Mucosa of rectum (tissue), 2 donors: ENCODE measurements at regions not wholly inside any gene's neighbourhood (a gene's known extent, or its start where the extent isn't known, plus 50 kb on each side); places are given as distances from the start of the nearest gene placed in this dataset.
A peak's percentile ranks its signal among the peaks of the same experiment; 100 is the strongest.

Experiments
- H3K27ac ChIP-seq, 2 donors: one replicate each; pipeline ENCODE4 v1.7.0; 2013; ENCODE audit warnings: inconsistent platforms in 2 of 2, low read depth in 2 of 2, low read length in 2 of 2
- H3K27me3 ChIP-seq, 2 donors: one replicate each; pipeline ENCODE4 v1.7.0; 2013; ENCODE audit warnings: low read length in 2 of 2; ENCODE audit not compliant: control insufficient read depth in 2 of 2, insufficient read depth in 2 of 2
- H3K36me3 ChIP-seq, 2 donors: one replicate each; pipeline ENCODE4 v1.7.0; 2013; ENCODE audit warnings: low read length in 2 of 2; ENCODE audit not compliant: control insufficient read depth in 2 of 2, insufficient read depth in 2 of 2
- H3K4me1 ChIP-seq, 2 donors: one replicate each; pipeline ENCODE4 v1.7.0; 2013; ENCODE audit warnings: low read length in 2 of 2, mild to moderate bottlenecking in 1 of 2; ENCODE audit not compliant: control insufficient read depth in 2 of 2, insufficient read depth in 2 of 2
- H3K4me3 ChIP-seq, 2 donors: one replicate each; pipeline ENCODE4 v1.7.0; 2013; ENCODE audit warnings: low read length in 2 of 2
- H3K9ac ChIP-seq, 2 donors: one replicate each; pipeline ENCODE4 v1.7.0; 2013; ENCODE audit warnings: low read length in 2 of 2, low read depth in 1 of 2, mild to moderate bottlenecking in 1 of 2
- H3K9me3 ChIP-seq, 2 donors: one replicate each; pipeline ENCODE4 v1.7.0; 2013; ENCODE audit warnings: low read length in 2 of 2; ENCODE audit not compliant: control insufficient read depth in 2 of 2
- donor health status: healthy.
- donor health status: Normal muscosa, but diverticular disease.

GRCh38 chr7:26096136-26096535 is 55.9 kb upstream of the NFE2L3 start:
- no peaks in the 10 kb centered on the region for H3K36me3 ChIP-seq
- H3K27me3 ChIP-seq = no peaks in the 10 kb centered on the region
- H3K27ac ChIP-seq = no peak overlapping the region
- H3K4me3 ChIP-seq = no peak overlapping the region
- no peaks in the 10 kb centered on the region for H3K9me3 ChIP-seq
- H3K4me1 ChIP-seq = peaks cover 0 to 3% of the 10 kb centered on the region in 2 donors
- H3K9ac ChIP-seq = no peak overlapping the region

DNA sequence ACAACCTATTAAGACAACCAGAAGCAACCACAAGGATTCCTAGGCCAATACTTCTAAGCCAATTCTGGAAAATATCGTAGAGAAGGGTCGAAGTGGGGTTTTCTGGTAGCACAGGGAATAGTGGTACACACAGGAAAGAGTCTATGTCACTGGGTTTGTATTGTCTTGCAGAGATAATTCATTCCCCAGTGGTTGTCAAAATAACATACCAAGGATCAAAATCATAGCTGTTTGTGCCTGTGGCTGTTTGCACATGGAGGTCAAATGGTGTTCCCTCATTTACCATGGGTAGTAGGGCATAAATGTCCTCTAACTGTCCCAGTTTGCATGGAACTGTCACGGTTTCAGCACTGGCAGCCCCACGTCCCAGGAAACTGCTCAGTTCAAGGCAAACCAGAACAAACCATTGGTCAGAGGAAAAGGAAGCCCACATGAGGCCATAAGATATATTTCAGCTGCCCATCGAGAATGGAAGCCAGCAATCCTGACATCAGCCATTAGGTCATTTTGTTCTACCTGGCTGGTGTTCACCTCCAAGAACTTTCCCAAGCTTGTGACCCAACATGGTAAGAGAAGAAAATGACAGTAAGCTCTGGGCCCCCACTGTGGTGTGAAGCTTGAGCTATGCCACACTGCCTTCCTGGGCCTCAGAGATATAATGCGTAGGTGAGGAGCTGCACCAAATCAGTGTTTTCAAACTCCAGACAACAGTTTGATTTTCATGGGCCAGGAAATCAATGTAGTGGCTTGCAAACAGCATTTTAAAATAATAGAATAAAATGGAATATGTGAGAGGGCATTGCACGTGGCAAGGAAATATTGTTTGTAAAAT is 53.9 kb upstream of the NFE2L3 start:
- Histone ChIP-seq H3K27ac (no peak overlapping the region), H3K9me3 (no peaks in the 10 kb centered on the region), H3K36me3 (no peaks in the 10 kb centered on the region), H3K27me3 (no peaks in the 10 kb centered on the region), H3K9ac (no peak overlapping the region), H3K4me1 (peaks cover 0 to 3% of the 10 kb centered on the region in 2 donors), H3K4me3 (no peak overlapping the region)

- H3K9ac ChIP-seq = no peak overlapping the region
- H3K9me3 ChIP-seq = no peaks in the 10 kb centered on the region
- H3K27ac ChIP-seq = no peak overlapping the region
- no peak overlapping the region for H3K4me3 ChIP-seq
- peaks cover 0 to 3% of the 10 kb centered on the region in 2 donors for H3K4me1 ChIP-seq
- no peaks in the 10 kb centered on the region for H3K36me3 ChIP-seq
- H3K27me3 ChIP-seq = no peaks in the 10 kb centered on the region
These were observed 52.8 kb upstream of the NFE2L3 start for GRCh38 chr7:26099236-26099635.

DNA sequence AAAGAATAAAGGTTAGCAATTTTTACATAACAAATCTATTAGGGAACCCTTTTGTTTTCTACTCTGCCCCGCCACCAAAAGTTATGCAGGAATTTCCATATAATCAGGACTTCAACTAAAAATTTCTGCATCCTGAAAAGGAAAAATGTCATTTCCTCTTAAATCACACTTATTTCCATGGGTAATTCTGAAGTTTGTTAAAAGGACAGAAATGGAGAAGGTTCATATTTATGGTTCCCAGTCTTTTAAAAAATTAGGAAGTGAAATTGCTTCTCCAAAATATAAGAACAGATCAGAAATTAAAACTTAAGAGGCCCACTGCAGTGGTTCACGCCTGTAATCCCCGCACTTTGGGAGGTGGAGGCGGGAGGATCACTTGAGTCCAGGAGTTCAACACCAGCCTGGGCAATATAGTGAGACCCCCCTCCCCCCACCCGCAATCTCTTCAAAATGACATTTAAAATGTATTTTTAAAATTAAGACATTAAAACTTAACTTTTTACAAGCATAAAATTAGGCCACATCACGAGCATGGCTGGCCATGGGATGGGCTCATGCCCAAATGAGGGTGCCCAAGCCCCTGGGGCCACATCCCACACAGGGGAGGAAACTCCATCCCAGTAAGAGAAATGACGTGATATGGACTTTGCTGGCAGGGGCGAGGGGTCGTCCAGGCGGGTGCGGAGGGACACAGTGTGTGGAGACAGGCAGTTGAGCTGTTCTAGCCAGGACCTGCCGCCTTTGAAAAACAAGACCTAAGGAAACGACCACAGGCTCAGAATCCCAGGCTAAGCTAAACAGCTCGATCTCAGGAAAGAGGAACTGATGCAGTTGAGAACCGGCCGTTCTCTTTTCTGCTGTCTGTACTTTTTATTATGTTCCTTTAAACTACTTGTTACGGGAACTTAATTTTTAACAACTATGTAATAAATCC is 51.3 kb upstream of the NFE2L3 start:
- no peaks in the 10 kb centered on the region for H3K27me3 ChIP-seq
- H3K4me1 ChIP-seq = peaks cover 0 to 3% of the 10 kb centered on the region in 2 donors
- peak overlapping the region; percentile 38 to 55 for H3K27ac ChIP-seq
- H3K36me3 ChIP-seq = no peaks in the 10 kb centered on the region
- H3K4me3 ChIP-seq = no peak overlapping the region
- peak overlapping the region in 1 of 2 donors; percentile 45 for H3K9ac ChIP-seq
- no peaks in the 10 kb centered on the region for H3K9me3 ChIP-seq

- H3K9ac ChIP-seq = peak overlapping the region; percentile 26 to 45
- peak overlapping the region; percentile 44 to 50 for H3K4me3 ChIP-seq
- peaks cover 0 to 3% of the 10 kb centered on the region in 2 donors for H3K4me1 ChIP-seq
- peak overlapping the region; percentile 38 to 55 for H3K27ac ChIP-seq
- H3K27me3 ChIP-seq = no peaks in the 10 kb centered on the region
- no peaks in the 10 kb centered on the region for H3K36me3 ChIP-seq
- H3K9me3 ChIP-seq = no peaks in the 10 kb centered on the region
These were observed 50.4 kb upstream of the NFE2L3 start for GRCh38 chr7:26101361-26102151.

- Histone ChIP-seq H3K4me1 (peaks cover 0 to 3% of the 10 kb centered on the region in 2 donors), H3K9me3 (no peaks in the 10 kb centered on the region), H3K4me3 (peak overlapping the region in 1 of 2 donors; percentile 41), H3K27me3 (no peaks in the 10 kb centered on the region), H3K9ac (no peak overlapping the region), H3K36me3 (no peaks in the 10 kb centered on the region), H3K27ac (peak overlapping the region in 1 of 2 donors; percentile 55)
These were observed 49.8 kb upstream of the NFE2L3 start for GRCh38 chr7:26102176-26102575.
